ENCODE measurements at regions not wholly inside any gene's neighbourhood (a gene's known extent, or its start where the extent isn't known, plus 50 kb on each side); places are given as distances from the start of the nearest gene placed in this dataset.

- no peak for TF ChIP-seq GATA1 (IDR thresholded peaks at IDR 0.05; ENCODE audit: low read depth, low read length)
- no peak for TF ChIP-seq POLR2A (IDR thresholded peaks at IDR 0.05; ENCODE audit: low read length)
- DNase-seq = no peak
Observed at GRCh38 chr18:25435149-25435782, 83.3 kb upstream of the ZNF521 start.

- DNase-seq = no peak
Observed at GRCh38 chr18:25434745-25435144, 82.8 kb upstream of the ZNF521 start.

GRCh38 chr18:25433590-25433989 lies 81.6 kb upstream of the ZNF521 start:
- TF ChIP-seq GATA1 (IDR thresholded peaks at IDR 0.05; ENCODE audit: low read depth, low read length) (no peak), POLR2A (IDR thresholded peaks at IDR 0.05; ENCODE audit: low read length) (no peak)
- DNase-seq = no peak

More at GRCh38 chr18:25434745-25435144, 82.8 kb upstream of the ZNF521 start:
- TF ChIP-seq GATA1 (IDR thresholded peaks at IDR 0.05; ENCODE audit: low read depth, low read length) (no peak), POLR2A (IDR thresholded peaks at IDR 0.05; ENCODE audit: low read length) (no peak)

- no peak for DNase-seq
- TF ChIP-seq GATA1 (IDR thresholded peaks at IDR 0.05; ENCODE audit: low read depth, low read length) (no peak), POLR2A (IDR thresholded peaks at IDR 0.05; ENCODE audit: low read length) (no peak)
Observed at GRCh38 chr18:25425024-25425423, 73.1 kb upstream of the ZNF521 start.

GRCh38 chr18:25423760-25424159 lies 71.8 kb upstream of the ZNF521 start:
- DNase-seq = no peak
- TF ChIP-seq POLR2A (IDR thresholded peaks at IDR 0.05; ENCODE audit: low read length) = no peak
- TF ChIP-seq GATA1 (IDR thresholded peaks at IDR 0.05; ENCODE audit: low read depth, low read length) = no peak

GRCh38 chr18:25423267-25423666 lies 71.3 kb upstream of the ZNF521 start:
- TF ChIP-seq GATA1 (IDR thresholded peaks at IDR 0.05; ENCODE audit: low read depth, low read length) (no peak), POLR2A (IDR thresholded peaks at IDR 0.05; ENCODE audit: low read length) (no peak)
- DNase-seq = no peak

GRCh38 chr18:25422230-25422629 lies 70.3 kb upstream of the ZNF521 start:
- DNase-seq = no peak
- TF ChIP-seq GATA1 (IDR thresholded peaks at IDR 0.05; ENCODE audit: low read depth, low read length) (no peak), POLR2A (IDR thresholded peaks at IDR 0.05; ENCODE audit: low read length) (no peak)

GRCh38 chr18:25420077-25420825 lies 68.3 kb upstream of the ZNF521 start:
- no peak for DNase-seq
- TF ChIP-seq GATA1 (IDR thresholded peaks at IDR 0.05; ENCODE audit: low read depth, low read length) (no peak), POLR2A (IDR thresholded peaks at IDR 0.05; ENCODE audit: low read length) (no peak)

- TF ChIP-seq POLR2A (IDR thresholded peaks at IDR 0.05; ENCODE audit: low read length) (no peak), GATA1 (IDR thresholded peaks at IDR 0.05; ENCODE audit: low read depth, low read length) (no peak)
- DNase-seq = no peak
Observed at GRCh38 chr18:25416374-25416773, 64.4 kb upstream of the ZNF521 start.

- DNase-seq = no peak
- TF ChIP-seq GATA1 (IDR thresholded peaks at IDR 0.05; ENCODE audit: low read depth, low read length) (no peak), POLR2A (IDR thresholded peaks at IDR 0.05; ENCODE audit: low read length) (no peak)
Observed at GRCh38 chr18:25409971-25410370, 58.0 kb upstream of the ZNF521 start.

- TF ChIP-seq GATA1 (IDR thresholded peaks at IDR 0.05; ENCODE audit: low read depth, low read length) (no peak), POLR2A (IDR thresholded peaks at IDR 0.05; ENCODE audit: low read length) (no peak)
- DNase-seq = no peak
Observed at GRCh38 chr18:25408293-25408692, 56.3 kb upstream of the ZNF521 start.
